ENCODE measurements at regions not wholly inside any gene's neighbourhood (a gene's known extent, or its start where the extent isn't known, plus 50 kb on each side); places are given as distances from the start of the nearest gene placed in this dataset.
"Not testable (repeated sequence)": the region's sequence is repeated elsewhere in the genome, so short reads cannot be mapped to it uniquely, and the experiment has no call there.

- not testable (repeated sequence) for TF ChIP-seq CTCF, POLR2A, POLR2AphosphoS5, EP300 (IDR thresholded peaks at IDR 0.05)
Measured at GRCh38 chr7:98736461-98736860, 119.4 kb downstream of the NPTX2 start.
